ENCODE measurements at regions not wholly inside any gene's neighbourhood (a gene's known extent, or its start where the extent isn't known, plus 50 kb on each side); places are given as distances from the start of the nearest gene placed in this dataset.
A peak's percentile ranks its signal among the peaks of the same experiment; 100 is the strongest.
"Not testable (repeated sequence)": the region's sequence is repeated elsewhere in the genome, so short reads cannot be mapped to it uniquely, and the experiment has no call there.

GRCh38 chr22:33971561-33971961 is 51.3 kb upstream of the LARGE1 start:
- ATAC-seq = no peak
- no peak for DNase-seq
- intact Hi-C loops (cut with DNase I) = no loop called here

GRCh38 chr22:33975841-33976240 is 55.6 kb upstream of the LARGE1 start:
- no peak for DNase-seq
- intact Hi-C loops (cut with DNase I) = no loop called here
- ATAC-seq = no peak

- DNase-seq (no peak), ATAC-seq (no peak)
- intact Hi-C loops (cut with DNase I) = no loop called here
Measured at GRCh38 chr22:33983558-33983957, 63.3 kb upstream of the LARGE1 start.

- no peak for DNase-seq
- intact Hi-C loops (cut with DNase I) = no loop called here
- no peak for ATAC-seq
Measured at GRCh38 chr22:33984211-33984610, 63.9 kb upstream of the LARGE1 start.

- intact Hi-C loops (cut with DNase I) = no loop called here
- peak in 1 of 2 donors; percentile 41 for ATAC-seq
- DNase-seq = no peak
Measured at GRCh38 chr22:33984656-33985285, 64.5 kb upstream of the LARGE1 start.

- DNase-seq (no peak), ATAC-seq (no peak)
- intact Hi-C loops (cut with DNase I) = no loop called here
Measured at GRCh38 chr22:33985506-33985905, 65.2 kb upstream of the LARGE1 start.

- intact Hi-C loops (cut with DNase I) = no loop called here
- no peak for ATAC-seq
- DNase-seq = no peak
Measured at GRCh38 chr22:33986167-33986771, 66.0 kb upstream of the LARGE1 start.

GRCh38 chr22:33986954-33987353 is 66.7 kb upstream of the LARGE1 start:
- ATAC-seq = no peak
- DNase-seq = no peak
- intact Hi-C loops (cut with DNase I) = no loop called here

GRCh38 chr22:33989263-33989662 is 69.0 kb upstream of the LARGE1 start:
- intact Hi-C loops (cut with DNase I); ATAC-seq; DNase-seq: not testable (repeated sequence)

GRCh38 chr22:33991620-33992019 is 71.3 kb upstream of the LARGE1 start:
- DNase-seq (no peak), ATAC-seq (no peak)
- intact Hi-C loops (cut with DNase I) = no loop called here

- no peak for ATAC-seq
- intact Hi-C loops (cut with DNase I) = no loop called here
- DNase-seq = no peak
Measured at GRCh38 chr22:33996824-33997223, 76.5 kb upstream of the LARGE1 start.

GRCh38 chr22:34000879-34001526 is 80.7 kb upstream of the LARGE1 start:
- ATAC-seq (no peak), DNase-seq (no peak)
- intact Hi-C loops (cut with DNase I) = no loop called here

- intact Hi-C loops (cut with DNase I) = no loop called here
- ATAC-seq (no peak), DNase-seq (no peak)
Measured at GRCh38 chr22:34001701-34002466, 81.6 kb upstream of the LARGE1 start.

GRCh38 chr22:34004058-34004457 is 83.8 kb upstream of the LARGE1 start:
- DNase-seq (no peak), ATAC-seq (no peak)
- intact Hi-C loops (cut with DNase I) = no loop called here

GRCh38 chr22:34010259-34010658 is 90.0 kb upstream of the LARGE1 start:
- DNase-seq (no peak), ATAC-seq (no peak)
- intact Hi-C loops (cut with DNase I) = no loop called here

- no peak for DNase-seq
- intact Hi-C loops (cut with DNase I) = no loop called here
Measured at GRCh38 chr22:34015642-34016041, 95.4 kb upstream of the LARGE1 start.

GRCh38 chr22:34017205-34017604 is 96.9 kb upstream of the LARGE1 start:
- intact Hi-C loops (cut with DNase I) = no loop called here
- no peak for ATAC-seq
- no peak for DNase-seq

More at GRCh38 chr22:34015642-34016041, 95.4 kb upstream of the LARGE1 start:
- ATAC-seq = no peak

- intact Hi-C loops (cut with DNase I) = no loop called here
- ATAC-seq (no peak), DNase-seq (no peak)
Measured at GRCh38 chr22:34019190-34019845, 99.0 kb upstream of the LARGE1 start.

GRCh38 chr22:34035209-34035608 is 114.9 kb upstream of the LARGE1 start:
- intact Hi-C loops (cut with DNase I) = no loop called here
- ATAC-seq (no peak), DNase-seq (no peak)

GRCh38 chr22:34036931-34037330 is 116.7 kb upstream of the LARGE1 start:
- intact Hi-C loops (cut with DNase I) = no loop called here
- DNase-seq (no peak), ATAC-seq (no peak)

All from left cardiac atrium (tissue), 4 donors.